Stimulated activated CD8-positive, alpha-beta memory T cell treated with anti-CD3 and anti-CD28 coated beads, Interleukin-2, amount 100 ng/mL, for 48 hours (primary cell): ENCODE measurements at regions not wholly inside any gene's neighbourhood (a gene's known extent, or its start where the extent isn't known, plus 50 kb on each side); places are given as distances from the start of the nearest gene placed in this dataset.

ENCODE experiments used
- DNase-seq, 2 donors: peaks; one replicate each; pipeline ENCODE4 v3.0.0-alpha.2; 2020; ENCODE audit warnings: low read depth in 2 of 2

- DNase-seq = no peak
Measured at GRCh38 chr13:107573184-107573583, 642.2 kb downstream of the LIG4 start.

DNA sequence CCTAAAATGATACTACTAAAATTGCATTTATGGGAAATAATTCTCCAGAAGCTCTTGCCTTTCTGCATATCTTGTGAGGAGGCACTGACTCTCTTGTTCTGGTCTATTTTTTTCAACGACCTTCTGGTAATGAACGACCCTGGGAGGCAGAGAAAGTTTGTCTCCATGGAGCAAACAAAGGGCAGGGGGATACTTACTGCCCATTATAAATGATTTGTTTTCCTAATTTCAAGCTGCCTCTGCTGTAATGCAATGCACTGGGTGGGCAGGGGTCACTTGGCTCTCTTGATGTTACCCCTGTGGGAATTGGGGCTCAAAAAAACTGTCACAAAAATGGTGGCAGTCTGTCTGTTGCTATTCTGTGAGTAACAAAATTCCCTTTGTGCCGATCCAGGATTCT lies 643.2 kb downstream of the LIG4 start:
- DNase-seq = no peak

GRCh38 chr13:107568181-107568580 lies 647.2 kb downstream of the LIG4 start:
- no peak for DNase-seq

- DNase-seq = no peak
Measured at GRCh38 chr13:107563099-107563925, 652.0 kb downstream of the LIG4 start.

DNA sequence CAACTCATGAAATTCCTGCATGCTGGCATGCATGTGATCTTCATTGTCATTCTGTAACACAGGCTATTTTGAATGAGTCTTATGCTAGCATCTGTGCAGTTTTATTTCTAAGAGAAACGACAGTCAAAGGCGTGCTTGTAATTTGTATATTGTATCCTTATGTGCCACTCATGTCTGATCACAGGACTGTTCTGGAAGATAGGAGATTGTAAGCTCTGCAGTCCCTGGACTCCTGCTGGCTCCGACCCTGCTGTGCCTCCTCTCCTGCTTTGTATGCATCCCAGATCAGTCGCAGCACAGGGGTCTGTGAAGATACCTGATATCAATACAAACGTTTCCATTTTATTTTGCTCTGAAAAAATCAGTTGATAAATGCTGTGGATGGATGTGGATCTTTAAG lies 653.1 kb downstream of the LIG4 start:
- DNase-seq = no peak

- DNase-seq = no peak
Measured at GRCh38 chr13:107554460-107554859, 660.9 kb downstream of the LIG4 start.

DNA sequence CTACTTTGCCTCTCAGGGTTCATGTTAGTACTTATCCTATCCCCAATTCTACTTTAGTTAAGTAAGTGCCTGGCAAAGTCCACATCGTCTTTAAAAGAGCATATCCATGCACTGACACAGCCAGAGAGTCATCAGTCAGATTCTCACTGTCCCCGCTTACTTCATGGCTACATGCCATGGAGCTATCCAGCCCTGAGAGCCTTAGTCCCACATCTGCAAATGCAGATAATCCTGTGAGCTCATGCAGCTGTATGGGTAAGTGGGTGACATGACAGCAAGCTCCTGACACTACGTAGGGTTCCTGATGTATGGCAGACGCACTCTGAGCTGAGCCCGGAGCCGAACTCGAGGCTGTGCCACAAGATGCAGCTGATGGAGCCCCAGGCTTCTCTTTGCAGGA lies 661.5 kb downstream of the LIG4 start:
- no peak for DNase-seq

- DNase-seq = no peak
Measured at GRCh38 chr13:107551521-107551920, 663.8 kb downstream of the LIG4 start.

DNA sequence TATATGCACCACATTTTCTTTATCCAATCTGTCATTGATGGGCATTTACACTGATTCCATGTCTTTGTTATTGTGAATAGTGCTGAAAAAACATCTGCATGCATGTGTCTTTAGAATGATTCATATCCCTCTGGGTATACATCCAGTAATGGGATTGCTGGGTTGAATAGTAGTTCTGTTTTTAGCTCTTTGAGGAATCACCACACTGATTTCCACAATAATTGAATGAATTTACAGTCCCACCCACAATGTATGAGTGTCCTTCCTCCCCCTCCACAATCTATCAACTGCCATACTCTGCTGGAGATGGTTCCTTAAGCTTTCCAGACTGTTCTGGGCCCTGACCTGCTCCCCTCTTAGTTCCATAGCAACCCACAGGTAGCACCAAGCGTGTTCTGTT lies 667.0 kb downstream of the LIG4 start:
- no peak for DNase-seq

GRCh38 chr13:107545946-107546502 lies 669.3 kb downstream of the LIG4 start:
- DNase-seq = no peak

- no peak for DNase-seq
Measured at GRCh38 chr13:107534548-107534947, 680.8 kb downstream of the LIG4 start.

GRCh38 chr13:107531816-107532215 lies 683.5 kb downstream of the LIG4 start:
- DNase-seq = no peak

- no peak for DNase-seq
Measured at GRCh38 chr13:107531180-107531579, 684.2 kb downstream of the LIG4 start.

GRCh38 chr13:107529035-107529434 lies 686.3 kb downstream of the LIG4 start:
- DNase-seq = no peak

DNA sequence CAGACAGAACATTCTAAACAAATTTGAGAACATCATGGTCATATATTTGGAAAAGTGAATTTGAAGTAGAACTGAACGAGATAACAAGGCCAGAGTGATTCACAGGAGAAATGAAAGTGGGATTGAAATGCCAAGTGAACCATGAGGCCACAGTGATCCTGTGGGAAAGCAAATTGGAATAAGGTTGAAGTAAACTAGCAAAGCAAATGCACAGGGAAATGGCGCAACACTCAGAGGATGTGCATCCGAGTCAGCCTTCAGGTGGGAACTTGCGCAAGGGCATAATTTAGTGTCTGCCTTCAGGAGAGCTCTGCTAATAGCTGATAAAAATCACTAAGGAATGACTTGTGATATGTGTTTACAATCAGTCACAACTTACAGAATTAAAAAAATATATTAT lies 696.6 kb downstream of the LIG4 start:
- DNase-seq = no peak

- DNase-seq = no peak
Measured at GRCh38 chr13:107518292-107518691, 697.0 kb downstream of the LIG4 start.

DNA sequence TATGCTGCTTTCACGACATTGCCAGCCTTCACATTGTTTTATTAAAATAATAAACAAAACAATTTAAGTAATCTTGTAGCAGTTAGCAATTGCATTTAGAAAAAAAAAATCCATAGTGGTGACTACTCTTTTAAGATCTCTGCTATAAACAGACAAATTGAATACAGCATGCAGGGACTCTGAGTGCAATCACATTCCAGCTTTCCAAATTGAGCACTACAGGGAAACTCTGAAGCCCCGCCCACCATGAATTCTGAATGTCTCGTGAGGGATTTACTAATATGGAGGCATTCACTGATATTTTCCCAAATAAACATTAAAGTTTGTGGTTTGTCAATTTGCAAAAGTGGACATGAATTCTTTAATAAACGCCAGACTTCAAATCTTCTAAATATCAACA lies 698.8 kb downstream of the LIG4 start:
- DNase-seq = no peak

- no peak for DNase-seq
Measured at GRCh38 chr13:107512551-107512950, 702.8 kb downstream of the LIG4 start.

GRCh38 chr13:107497661-107498060 lies 717.7 kb downstream of the LIG4 start:
- no peak for DNase-seq

DNA sequence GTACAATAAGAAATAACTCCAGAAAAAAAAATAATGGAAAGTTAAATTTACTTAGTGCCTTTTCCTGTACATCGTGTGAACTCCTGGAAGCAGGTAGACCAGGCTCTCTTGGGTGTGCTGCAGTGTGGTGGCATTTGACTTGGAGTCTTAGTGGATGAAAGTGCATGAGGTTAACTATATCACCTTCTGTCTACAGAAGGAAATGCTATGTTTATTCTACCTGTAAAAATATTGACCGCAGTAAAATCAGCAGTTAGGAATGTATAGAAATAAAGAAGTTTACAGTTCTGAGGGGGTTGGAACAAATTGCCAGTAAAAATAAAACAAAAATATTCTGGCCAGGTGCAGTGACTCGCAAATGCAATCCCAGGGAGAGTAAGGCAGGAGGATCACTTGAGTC lies 722.1 kb downstream of the LIG4 start:
- no peak for DNase-seq

- DNase-seq = no peak
Measured at GRCh38 chr13:107482688-107483087, 732.6 kb downstream of the LIG4 start.

DNA sequence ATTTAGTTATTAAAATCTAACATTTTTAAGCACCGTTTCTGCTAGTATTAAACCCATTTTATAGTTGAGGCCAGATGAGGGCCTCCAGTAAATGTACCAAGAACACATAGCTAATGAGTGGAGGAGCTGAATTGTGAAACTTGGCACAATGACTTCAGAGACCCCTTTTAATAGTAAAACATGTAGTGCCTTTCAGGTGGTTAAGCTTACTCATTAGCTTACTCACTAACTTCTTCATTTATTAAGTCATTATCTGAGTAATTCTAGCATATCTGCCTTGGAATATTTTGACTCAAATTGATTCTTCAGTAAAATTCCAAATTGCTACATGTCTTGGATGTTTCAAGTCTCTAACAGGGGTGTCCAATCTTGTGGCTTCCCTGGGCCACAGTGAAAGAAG lies 735.2 kb downstream of the LIG4 start:
- DNase-seq = no peak

DNA sequence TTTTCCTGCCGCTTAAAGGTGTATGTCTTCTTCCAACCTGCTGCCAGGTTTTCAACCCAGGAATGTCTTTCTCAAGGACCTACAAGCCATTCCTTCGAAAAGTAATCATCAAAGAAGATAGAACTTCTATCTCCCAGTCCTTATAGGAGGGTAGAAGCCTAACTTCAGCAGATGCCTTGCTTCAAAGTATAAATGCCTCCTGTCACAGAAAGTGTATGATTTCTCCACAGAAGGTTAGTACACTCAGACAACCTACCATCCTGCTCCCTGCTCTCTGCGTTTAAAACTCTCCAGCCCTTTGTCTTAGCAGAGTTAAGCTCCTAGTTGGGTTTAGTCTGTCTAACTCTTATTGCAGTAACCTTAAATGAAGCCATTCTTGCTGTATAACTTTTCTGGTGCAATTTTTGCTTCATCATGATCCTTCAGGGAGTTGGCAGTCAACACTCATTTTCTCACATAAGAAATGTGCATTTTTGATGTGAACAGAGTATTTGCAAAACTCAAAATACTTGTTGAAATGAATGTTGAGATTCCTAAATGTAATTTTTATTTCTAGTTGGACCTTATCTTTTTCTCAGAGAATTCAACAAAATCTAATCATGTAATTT lies 737.5 kb downstream of the LIG4 start:
- no peak for DNase-seq
